GM23248 (cell line): ENCODE measurements at regions not wholly inside any gene's neighbourhood (a gene's known extent, or its start where the extent isn't known, plus 50 kb on each side); places are given as distances from the start of the nearest gene placed in this dataset.

Experiments used
- DNase-seq: peaks from one replicate; pipeline ENCODE4 v3.0.0-alpha.2; 2015
- H2AFZ ChIP-seq: fragments of 200-600 bp; sonication (generic); 2 replicates; pipeline ENCODE4 v1.6.1; 2016; ENCODE audit warnings: antibody characterized with exemption
- H3F3A ChIP-seq: fragments of 200-600 bp; sonication (generic); 2 replicates; pipeline ENCODE4 v1.6.1; 2016; ENCODE audit warnings: mild to moderate bottlenecking, antibody characterized with exemption, mixed run types; ENCODE audit not compliant: insufficient read depth
- H3K27ac ChIP-seq: fragments of 200-600 bp; sonication (generic); 2 replicates; pipeline ENCODE4 v1.5.1; 2016; ENCODE audit warnings: mild to moderate bottlenecking
- H3K27me3 ChIP-seq: fragments of 200-600 bp; sonication (generic); replicated peaks from 2 replicates; pipeline ENCODE4 v1.6.1; 2016; ENCODE audit warnings: mild to moderate bottlenecking; ENCODE audit not compliant: insufficient read depth
- H3K36me3 ChIP-seq: fragments of 200-600 bp; sonication (generic); 2 replicates; pipeline ENCODE4 v1.6.1; 2016; ENCODE audit warnings: low read depth, mild to moderate bottlenecking
- H3K4me1 ChIP-seq: fragments of 200-600 bp; sonication (generic); 2 replicates; pipeline ENCODE4 v1.6.1; 2016; ENCODE audit warnings: mild to moderate bottlenecking; ENCODE audit not compliant: insufficient read depth
- H3K4me2 ChIP-seq: fragments of 200-600 bp; sonication (generic); one replicate; pipeline ENCODE4 v1.6.1; 2016; ENCODE audit warnings: mild to moderate bottlenecking; ENCODE audit not compliant: unreplicated experiment
- H3K4me3 ChIP-seq: fragments of 200-600 bp; sonication (generic); 2 replicates; pipeline ENCODE4 v1.5.1; 2016; ENCODE audit warnings: mild to moderate bottlenecking
- H3K79me2 ChIP-seq: fragments of 200-600 bp; sonication (generic); 2 replicates; pipeline ENCODE4 v1.6.1; 2016; ENCODE audit warnings: mild to moderate bottlenecking; ENCODE audit not compliant: insufficient read depth
- H3K9ac ChIP-seq: fragments of 200-600 bp; sonication (generic); 2 replicates; pipeline ENCODE4 v1.6.1; 2016; ENCODE audit warnings: mild to moderate bottlenecking
- H3K9me2 ChIP-seq: fragments of 200-600 bp; sonication (generic); 2 replicates; pipeline ENCODE4 v1.6.1; 2016; ENCODE audit warnings: mixed run types, mild to moderate bottlenecking, moderate library complexity; ENCODE audit not compliant: insufficient read depth
- H3K9me3 ChIP-seq: fragments of 200-600 bp; sonication (generic); one replicate; pipeline ENCODE4 v1.6.1; 2017; ENCODE audit warnings: low read depth
- H4K20me1 ChIP-seq: fragments of 200-600 bp; sonication (generic); 2 replicates; pipeline ENCODE4 v1.6.0; 2016; ENCODE audit not compliant: insufficient read depth
- EZH2 ChIP-seq: fragments of 200-600 bp; sonication (generic); IDR thresholded peaks from 2 replicates; pipeline ENCODE4 v1.6.1; 2018; ENCODE audit warnings: antibody characterized with exemption, mild to moderate bottlenecking; ENCODE audit not compliant: insufficient read depth, poor library complexity, severe bottlenecking
- EZH2phosphoT487 ChIP-seq: fragments of 200-600 bp; sonication (generic); IDR thresholded peaks from 2 replicates; pipeline ENCODE4 v1.6.1; 2018; ENCODE audit warnings: antibody characterized with exemption, moderate library complexity, mild to moderate bottlenecking, low read depth; ENCODE audit not compliant: insufficient read depth
- WGBS, 2 experiments: methylation state at CpG; one replicate each; pipeline ENCODE4 v1.1.6; 2015 to 2017; ENCODE audit warnings: low lambda C conversion rate in 2 of 2, low coverage in 1 of 2; ENCODE audit errors: missing lambda C conversion rate in 2 of 2; 5-methylcytosine and 5-hydroxymethylcytosine counted together
- in situ Hi-C: fragments of 300-500 bp; cut with MboI; formaldehyde crosslinking; loops from 2 replicates; pipeline ENCODE4 v1.15.0; 2020

DNA sequence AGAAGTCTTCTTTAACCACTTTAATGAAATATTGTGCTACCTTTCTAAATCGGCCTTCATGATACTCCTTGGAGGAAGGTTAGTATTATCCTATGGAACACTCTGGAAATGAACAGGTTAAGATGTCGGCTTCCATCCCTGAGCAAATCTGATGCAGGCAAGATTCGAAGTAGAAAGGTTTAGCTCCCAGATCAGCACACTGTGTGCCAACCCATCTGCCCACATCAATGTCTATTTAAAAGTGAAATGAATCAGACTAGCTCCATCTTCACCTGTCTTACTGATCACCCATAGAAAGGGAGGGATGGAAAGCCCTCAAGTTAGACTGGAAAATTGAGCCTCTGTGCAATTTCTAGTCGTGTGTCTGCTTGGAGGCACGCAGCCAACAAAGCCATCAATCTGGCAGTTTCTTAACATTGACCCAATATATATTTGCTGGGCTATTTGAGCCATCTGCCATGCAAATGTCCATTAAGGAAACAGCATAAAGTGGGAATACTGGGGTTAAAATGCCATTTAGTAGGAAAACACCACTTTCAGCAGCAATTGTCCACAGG is 506.1 kb downstream of the RMST start:
- no peak overlapping the region for H3K4me3 ChIP-seq
- WGBS, 2 experiments: 11 to 16% methylated on average over 5 of the region's 5 CpGs
- no peak overlapping the region for H3K4me2 ChIP-seq
- TF ChIP-seq EZH2phosphoT487 (no peak), EZH2 (no peak)
- in situ Hi-C loops: no loop called here
- H3K9me2 ChIP-seq: no peaks in the 10 kb centered on the region
- no peak for DNase-seq
- H3K9ac ChIP-seq: no peak overlapping the region
- H3K79me2 ChIP-seq: no peaks in the 10 kb centered on the region
- H4K20me1 ChIP-seq: no peaks in the 10 kb centered on the region
- no peaks in the 10 kb centered on the region for H3K36me3 ChIP-seq
- no peak overlapping the region for H3K27ac ChIP-seq
- no peaks in the 10 kb centered on the region for H3K4me1 ChIP-seq
- H2AFZ ChIP-seq: no peak overlapping the region
- no peaks in the 10 kb centered on the region for H3F3A ChIP-seq
- no peaks in the 10 kb centered on the region for H3K27me3 ChIP-seq
- H3K9me3 ChIP-seq: no peaks in the 10 kb centered on the region

DNA sequence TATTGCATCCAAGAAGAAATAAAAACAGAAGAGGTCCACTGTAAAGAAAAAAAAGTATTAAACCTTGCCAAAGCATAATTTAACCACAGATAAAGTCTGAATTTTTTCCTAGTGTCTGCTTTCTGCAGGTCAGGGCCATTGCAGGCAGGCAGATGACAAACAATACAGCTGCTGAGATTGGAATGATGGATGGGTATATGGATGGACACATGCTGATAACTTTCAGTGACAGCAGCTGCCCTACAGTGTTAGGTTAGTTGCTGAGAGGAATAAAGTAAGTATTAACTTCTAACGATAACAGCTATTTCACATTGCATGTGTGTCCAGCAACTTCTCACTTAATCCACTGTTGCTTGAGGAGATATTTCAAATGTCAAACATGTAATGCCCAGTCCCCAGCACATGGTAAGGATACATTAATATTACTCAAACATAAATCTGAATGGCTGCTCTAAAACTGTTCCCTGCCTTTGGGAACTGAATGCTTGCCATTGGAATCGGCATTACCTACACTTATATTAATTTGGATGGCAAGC is 515.3 kb downstream of the RMST start:
- H3K4me2 ChIP-seq: no peak overlapping the region
- no peaks in the 10 kb centered on the region for H3K4me1 ChIP-seq
- H3K27ac ChIP-seq: no peak overlapping the region
- H3K36me3 ChIP-seq: no peaks in the 10 kb centered on the region
- H2AFZ ChIP-seq: no peak overlapping the region
- no peaks in the 10 kb centered on the region for H3K9me3 ChIP-seq
- 0 to 4% methylated on average over 2 of the region's 2 CpGs for WGBS, 2 experiments
- no peak for TF ChIP-seq EZH2
- TF ChIP-seq EZH2phosphoT487: no peak
- in situ Hi-C loops: no loop called here
- H3K79me2 ChIP-seq: no peaks in the 10 kb centered on the region
- no peaks in the 10 kb centered on the region for H3K27me3 ChIP-seq
- no peak for DNase-seq
- H3K4me3 ChIP-seq: no peak overlapping the region
- no peaks in the 10 kb centered on the region for H3K9me2 ChIP-seq
- no peak overlapping the region for H3K9ac ChIP-seq
- no peaks in the 10 kb centered on the region for H4K20me1 ChIP-seq
- no peaks in the 10 kb centered on the region for H3F3A ChIP-seq

DNA sequence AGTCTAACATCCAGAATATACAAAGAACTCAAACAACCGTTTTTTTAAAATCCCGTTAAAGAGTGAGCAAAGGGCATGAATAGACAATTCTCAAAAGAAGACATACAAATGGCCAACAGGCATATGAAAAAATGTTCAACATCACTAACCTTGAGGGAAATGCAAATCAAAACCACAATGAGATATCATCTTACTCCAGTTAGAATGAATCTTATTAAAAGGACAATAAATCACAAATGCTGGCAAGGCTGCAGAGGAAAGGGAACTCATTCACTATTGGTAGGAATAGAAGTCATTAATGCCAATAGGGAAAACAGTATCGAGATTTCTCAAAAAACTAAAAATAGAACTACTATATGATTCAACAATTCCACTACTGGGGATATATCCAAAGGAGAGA is 520.1 kb downstream of the RMST start:
- in situ Hi-C loops: no loop called here
- WGBS, 2 experiments: 39 to 40% methylated on average over 3 of the region's 3 CpGs

DNA sequence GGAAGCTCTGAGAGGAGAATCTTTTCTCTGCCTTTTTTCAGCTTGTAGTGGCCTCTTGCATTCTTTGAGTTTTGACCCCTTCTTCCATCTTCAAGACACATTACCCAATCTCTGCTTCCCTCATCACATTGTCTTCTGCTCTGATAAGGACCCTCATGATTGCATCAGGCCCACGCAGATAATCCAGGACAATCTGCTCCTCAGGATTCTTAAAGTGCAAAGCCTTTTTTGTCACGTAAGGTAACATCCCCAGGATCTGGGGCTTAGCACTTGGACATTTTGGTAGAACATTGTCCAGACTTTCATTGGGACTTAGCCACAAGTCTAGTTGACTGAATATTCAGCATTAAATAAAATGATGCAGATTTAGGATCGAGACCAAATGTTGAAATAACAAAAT is 521.2 kb downstream of the RMST start:
- no peaks in the 10 kb centered on the region for H3K27me3 ChIP-seq
- no peaks in the 10 kb centered on the region for H3K4me1 ChIP-seq
- no peaks in the 10 kb centered on the region for H3K9me3 ChIP-seq
- H3K4me2 ChIP-seq: no peak overlapping the region
- no peak overlapping the region for H3K27ac ChIP-seq
- H3K79me2 ChIP-seq: no peaks in the 10 kb centered on the region
- no peak overlapping the region for H3K9ac ChIP-seq
- no peaks in the 10 kb centered on the region for H3F3A ChIP-seq
- no peaks in the 10 kb centered on the region for H3K9me2 ChIP-seq
- H4K20me1 ChIP-seq: no peaks in the 10 kb centered on the region
- in situ Hi-C loops: no loop called here
- no peak overlapping the region for H3K4me3 ChIP-seq
- 10 to 11% methylated on average over 3 of the region's 3 CpGs for WGBS, 2 experiments
- H2AFZ ChIP-seq: no peak overlapping the region
- no peak for TF ChIP-seq EZH2
- no peak for TF ChIP-seq EZH2phosphoT487
- no peaks in the 10 kb centered on the region for H3K36me3 ChIP-seq
- no peak for DNase-seq

More for the DNA sequence above, 520.1 kb downstream of the RMST start:
- Histone ChIP-seq H4K20me1 (no peaks in the 10 kb centered on the region), H2AFZ (no peak overlapping the region), H3K4me1 (no peaks in the 10 kb centered on the region), H3K36me3 (no peaks in the 10 kb centered on the region), H3K9me3 (no peaks in the 10 kb centered on the region), H3K79me2 (no peaks in the 10 kb centered on the region), H3K4me3 (no peak overlapping the region), H3F3A (no peaks in the 10 kb centered on the region), H3K27me3 (no peaks in the 10 kb centered on the region), H3K27ac (no peak overlapping the region), H3K9me2 (no peaks in the 10 kb centered on the region), H3K9ac (no peak overlapping the region), H3K4me2 (no peak overlapping the region)
- no peak for TF ChIP-seq EZH2phosphoT487
- no peak for TF ChIP-seq EZH2
- DNase-seq: no peak

GRCh38 chr12:97984436-97984835 is 521.8 kb downstream of the RMST start:
- Histone ChIP-seq H3K36me3 (no peaks in the 10 kb centered on the region), H3K27me3 (no peaks in the 10 kb centered on the region), H3K9me2 (no peaks in the 10 kb centered on the region), H3K9ac (no peak overlapping the region), H3K79me2 (no peaks in the 10 kb centered on the region), H3K9me3 (no peaks in the 10 kb centered on the region), H3F3A (no peaks in the 10 kb centered on the region), H3K4me3 (no peak overlapping the region), H3K27ac (no peak overlapping the region), H2AFZ (no peak overlapping the region), H3K4me2 (no peak overlapping the region), H3K4me1 (no peaks in the 10 kb centered on the region), H4K20me1 (no peaks in the 10 kb centered on the region)
- no peak for TF ChIP-seq EZH2phosphoT487
- no peak for TF ChIP-seq EZH2
- DNase-seq: no peak
- 2 to 21% methylated on average over 2 of the region's 2 CpGs for whole genome bisulfite sequencing, 2 experiments
- in situ Hi-C loops: no loop called here
